NCI-H82 (cell line): ENCODE measurements at regions not wholly inside any gene's neighbourhood (a gene's known extent, or its start where the extent isn't known, plus 50 kb on each side); places are given as distances from the start of the nearest gene placed in this dataset.
"Not testable (repeated sequence)": the region's sequence is repeated elsewhere in the genome, so short reads cannot be mapped to it uniquely, and the experiment has no call there.

ENCODE experiments used
- DNase-seq: peaks from one replicate; lab custom pipeline; 2025; lab: John Stamatoyannopoulos, UW

GRCh38 chr17:31798205-31798724, 60.8 kb downstream of the COPRS start:
- no peak for DNase-seq

- DNase-seq, result not testable (repeated sequence)
These were observed 63.1 kb downstream of the COPRS start for GRCh38 chr17:31795941-31796340.

DNA sequence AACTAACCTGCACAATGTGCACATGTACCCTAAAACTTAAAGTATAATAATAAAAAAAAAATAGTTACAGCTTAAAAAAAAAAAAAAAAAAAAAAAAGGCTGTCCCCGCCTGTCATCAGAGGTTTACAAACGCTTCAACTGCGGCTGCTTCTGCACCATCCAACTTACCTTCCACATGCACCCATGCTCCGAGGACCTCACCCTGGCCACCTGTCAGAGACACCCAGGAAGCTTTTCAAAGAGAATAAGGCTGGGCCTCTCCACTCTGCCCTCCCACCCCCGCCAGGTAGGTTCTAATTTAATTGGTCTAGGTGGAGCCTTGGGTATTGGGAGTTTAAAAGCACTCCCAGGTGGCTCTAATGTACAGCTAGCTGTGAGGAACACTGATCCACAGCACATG, 64.9 kb downstream of the COPRS start:
- DNase-seq, result no peak

GRCh38 chr17:31793634-31794033, 65.4 kb downstream of the COPRS start:
- DNase-seq, result not testable (repeated sequence)

DNA sequence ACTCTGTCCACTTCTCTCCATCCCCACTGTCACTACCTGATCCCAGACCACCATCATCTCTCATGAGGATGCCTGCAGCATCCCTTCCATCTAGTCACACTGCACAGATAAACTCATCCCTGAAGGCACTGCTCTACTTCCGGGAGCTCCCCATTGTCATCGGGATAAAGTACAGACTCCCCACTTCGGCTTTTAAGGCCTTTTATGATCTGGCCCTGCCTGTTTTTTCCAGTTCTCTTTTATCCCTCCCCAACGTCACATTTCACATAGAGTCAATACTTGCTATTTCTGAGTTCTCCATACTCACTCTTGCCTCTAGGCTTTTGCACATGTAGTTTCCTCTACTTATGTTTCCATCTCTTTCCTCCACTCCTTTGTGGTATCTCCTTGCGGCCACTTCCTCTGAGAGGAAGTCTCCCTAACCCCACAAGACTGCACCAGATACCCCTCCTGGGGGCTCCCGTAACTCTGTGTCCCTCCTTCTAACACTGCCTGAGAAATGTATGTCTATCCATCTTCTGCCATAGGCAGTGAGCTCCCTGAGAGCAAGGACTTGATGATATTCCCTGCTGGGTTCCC, 66.9 kb downstream of the COPRS start:
- DNase-seq, result no peak

- DNase-seq, result no peak
These were observed 69.1 kb downstream of the COPRS start for GRCh38 chr17:31789707-31790505.

DNA sequence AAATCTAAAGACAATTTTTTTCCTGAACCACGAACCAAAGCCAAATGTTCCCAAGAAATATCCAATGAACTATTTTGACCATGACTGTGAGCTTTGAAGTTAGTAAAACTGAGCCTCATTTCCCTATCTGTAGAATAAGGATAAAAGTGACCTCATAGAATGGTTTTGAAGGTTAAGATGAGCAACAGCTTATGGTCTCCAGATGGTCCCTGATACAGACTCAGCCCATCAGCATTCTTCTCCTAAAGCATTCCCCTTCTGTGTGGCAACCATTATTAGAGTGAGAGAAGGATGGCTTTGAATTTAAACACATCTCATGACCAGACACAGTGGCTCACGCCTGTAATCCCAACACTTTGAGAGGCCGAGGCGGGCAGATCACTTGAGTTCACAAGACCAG, 70.1 kb downstream of the COPRS start:
- DNase-seq, result no peak

DNA sequence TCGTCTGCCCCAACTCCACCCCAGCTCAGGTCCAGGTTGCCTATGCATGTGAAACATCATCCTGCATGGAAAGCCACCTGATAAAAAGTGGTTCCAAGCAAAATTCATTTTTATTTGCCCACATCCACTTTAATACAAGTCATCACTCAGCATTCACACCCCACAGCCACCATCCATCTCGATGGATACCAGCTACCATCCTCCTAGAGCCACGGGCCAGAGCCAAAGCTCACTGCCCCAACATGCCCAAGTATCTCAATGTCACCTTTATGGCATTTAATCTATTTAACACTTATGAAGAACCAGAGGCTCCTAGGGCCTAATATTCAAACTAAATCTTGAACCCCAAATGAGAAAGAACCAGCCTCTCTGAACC, 70.5 kb downstream of the COPRS start:
- no peak for DNase-seq

- DNase-seq, result no peak
These were observed 71.0 kb downstream of the COPRS start for GRCh38 chr17:31787857-31788570.

DNA sequence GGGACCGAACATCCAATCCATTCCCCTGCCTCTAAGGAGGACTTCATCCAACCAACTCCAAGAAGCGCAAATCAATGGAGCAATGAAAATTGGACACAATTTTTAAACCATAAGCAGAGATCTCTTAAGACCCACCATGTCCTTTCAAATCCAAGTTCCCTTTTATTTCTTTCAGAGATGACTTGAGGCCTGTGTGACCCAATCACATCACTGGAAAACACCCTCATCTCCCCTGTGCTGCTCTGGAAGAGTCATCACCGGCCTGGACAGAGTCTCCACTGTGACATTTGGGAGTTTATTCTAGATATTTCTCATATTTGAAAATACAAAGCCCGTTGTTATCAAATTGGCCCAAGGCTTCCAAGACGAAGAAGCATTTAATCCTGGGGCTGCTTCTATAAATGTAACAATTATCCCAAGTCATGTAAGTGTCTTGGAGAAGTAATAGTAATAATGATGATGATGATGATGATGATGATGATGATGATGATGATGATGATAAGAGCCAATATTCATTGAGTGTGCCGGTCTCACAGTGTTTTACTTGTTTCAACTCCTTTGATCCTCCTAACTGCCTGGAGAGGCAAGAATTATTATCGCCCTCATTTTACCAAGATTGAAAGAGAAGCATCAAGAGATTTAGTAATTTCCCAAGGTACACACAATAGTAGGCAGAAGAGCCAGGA, 72.1 kb downstream of the COPRS start:
- DNase-seq, result no peak

DNA sequence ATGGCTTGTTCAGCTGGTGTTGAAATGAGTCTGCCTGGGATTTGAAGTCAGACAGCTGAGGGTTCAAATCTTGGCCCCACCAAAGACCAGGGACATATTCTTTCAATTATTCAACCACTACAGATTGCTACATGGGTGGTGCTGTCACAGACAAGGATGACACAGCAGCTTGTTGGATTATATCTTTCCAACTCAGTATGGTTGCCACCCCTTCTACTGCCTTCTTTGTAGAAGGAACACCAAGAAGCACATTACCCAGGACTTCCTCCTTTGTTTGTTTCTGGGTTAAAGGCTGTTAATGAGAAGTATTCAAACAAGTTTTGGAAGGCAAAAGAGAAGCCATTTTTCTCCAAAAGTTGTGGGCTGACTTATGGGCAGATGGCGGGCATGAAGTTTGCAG, 78.6 kb downstream of the COPRS start:
- no peak for DNase-seq

GRCh38 chr17:31778523-31778922, 80.5 kb downstream of the COPRS start:
- no peak for DNase-seq

DNA sequence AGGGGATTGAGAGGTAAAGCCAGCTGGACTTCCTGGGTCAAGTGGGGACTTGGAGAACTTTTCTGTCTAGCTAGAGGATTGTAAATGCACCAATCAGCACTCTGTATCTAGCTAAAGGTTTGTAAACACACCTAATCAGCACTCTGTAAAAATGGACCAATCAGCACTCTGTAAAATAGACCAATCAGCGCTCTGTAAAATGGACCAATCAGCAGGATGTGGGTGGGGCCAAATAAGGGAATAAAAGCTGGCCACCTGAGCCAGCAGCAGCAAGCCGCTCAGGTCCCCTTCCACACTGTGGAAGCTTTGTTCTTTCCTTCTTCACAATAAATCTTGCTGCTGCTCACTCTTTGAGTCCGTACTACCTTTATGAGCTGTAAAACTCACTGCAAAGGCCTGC, 87.7 kb downstream of the COPRS start:
- DNase-seq, result not testable (repeated sequence)

DNA sequence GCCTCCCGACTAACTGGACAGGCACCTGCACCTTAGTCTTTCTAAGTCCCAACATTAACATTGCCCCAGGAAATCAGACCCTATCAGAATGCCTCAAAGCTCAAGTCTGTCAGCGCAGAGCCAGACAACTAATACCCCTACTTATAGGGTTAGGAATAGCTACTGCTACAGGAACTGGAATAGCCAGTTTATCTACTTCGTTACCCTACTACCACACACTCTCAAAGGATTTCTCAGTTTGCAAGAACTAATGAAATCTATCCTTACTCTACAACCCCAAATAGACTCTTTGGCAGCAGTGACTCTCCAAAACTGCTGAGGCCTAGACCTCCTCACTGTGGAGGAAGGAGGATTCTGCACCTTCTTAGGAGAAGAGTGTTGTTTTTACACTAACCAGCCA, 88.5 kb downstream of the COPRS start:
- DNase-seq, result not testable (repeated sequence)

GRCh38 chr17:31761836-31762510, 97.1 kb downstream of the COPRS start:
- not testable (repeated sequence) for DNase-seq

DNA sequence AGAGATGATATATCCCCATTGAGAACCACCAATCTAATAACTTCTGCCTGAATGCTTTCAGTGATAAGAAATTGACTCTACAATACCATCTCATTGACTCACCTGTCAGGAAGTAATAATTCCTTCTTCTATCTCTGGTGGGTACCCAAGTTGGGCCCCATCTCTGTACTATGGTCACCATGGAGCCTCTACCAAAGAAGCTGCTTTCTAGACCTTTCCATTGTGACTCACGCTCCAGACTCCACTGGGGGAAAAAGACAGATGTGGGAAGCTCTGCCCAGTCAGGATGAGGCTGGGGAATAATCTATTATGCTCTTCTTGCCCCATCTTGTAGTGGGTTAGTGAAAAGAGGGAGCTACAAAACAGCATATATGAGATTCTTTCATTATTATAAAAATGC, 100.4 kb downstream of the COPRS start:
- no peak for DNase-seq

- DNase-seq, result no peak
These were observed 101.9 kb downstream of the COPRS start for GRCh38 chr17:31757097-31757496.

DNA sequence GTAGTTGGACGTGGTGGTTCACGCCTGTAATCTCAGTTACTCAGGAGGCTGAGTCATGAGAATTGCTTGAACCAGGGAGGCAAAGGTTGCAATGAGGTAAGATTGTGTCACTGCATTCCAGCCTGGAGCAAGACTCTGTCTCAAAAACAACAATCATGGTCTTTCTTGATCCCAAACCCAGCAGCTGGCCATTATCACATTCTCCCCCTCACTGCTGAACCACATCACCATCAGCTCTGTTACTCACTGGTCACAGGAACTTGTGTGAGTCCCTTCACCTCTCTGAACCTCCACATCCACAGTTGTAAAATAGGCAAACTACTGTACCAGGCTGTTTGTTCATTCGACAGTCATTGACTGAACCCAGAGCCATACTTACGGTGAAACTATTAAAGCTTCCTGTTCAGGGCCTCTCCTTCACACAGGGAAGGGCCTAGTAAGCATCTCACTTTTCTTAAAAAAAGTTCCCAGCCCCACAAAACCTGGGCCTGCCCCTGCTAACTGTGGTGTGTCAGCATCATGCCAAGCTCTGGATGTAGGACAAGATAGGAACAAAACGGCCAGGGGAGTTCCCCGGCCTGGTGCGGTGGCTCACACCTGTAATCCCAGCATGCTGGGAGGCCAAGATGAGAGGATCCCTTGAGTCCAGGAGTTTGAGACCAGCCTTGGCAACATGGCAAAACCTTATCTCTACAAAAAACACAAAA, 104.7 kb downstream of the COPRS start:
- no peak for DNase-seq

- DNase-seq, result no peak
These were observed 106.0 kb downstream of the COPRS start for GRCh38 chr17:31753011-31753410.

DNA sequence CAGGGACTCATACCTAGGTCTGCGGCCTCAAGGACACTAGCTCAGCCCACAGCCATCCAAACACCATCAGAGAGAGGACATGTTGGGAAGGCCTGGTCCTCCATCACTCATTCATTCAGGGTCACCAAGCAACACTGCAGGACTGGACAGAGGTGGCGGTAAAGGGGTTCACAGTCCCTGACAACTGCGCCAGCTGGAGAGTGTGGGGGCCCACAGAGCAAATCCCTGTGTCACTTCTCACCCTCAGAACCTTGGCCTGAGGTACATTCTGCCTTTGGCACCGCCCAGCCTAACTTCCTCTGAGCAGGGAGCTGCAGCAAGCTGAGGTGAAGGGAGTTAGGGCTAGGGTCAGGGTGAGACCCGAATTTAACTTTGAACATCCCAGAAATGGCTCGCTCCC, 106.5 kb downstream of the COPRS start:
- DNase-seq, result no peak

DNA sequence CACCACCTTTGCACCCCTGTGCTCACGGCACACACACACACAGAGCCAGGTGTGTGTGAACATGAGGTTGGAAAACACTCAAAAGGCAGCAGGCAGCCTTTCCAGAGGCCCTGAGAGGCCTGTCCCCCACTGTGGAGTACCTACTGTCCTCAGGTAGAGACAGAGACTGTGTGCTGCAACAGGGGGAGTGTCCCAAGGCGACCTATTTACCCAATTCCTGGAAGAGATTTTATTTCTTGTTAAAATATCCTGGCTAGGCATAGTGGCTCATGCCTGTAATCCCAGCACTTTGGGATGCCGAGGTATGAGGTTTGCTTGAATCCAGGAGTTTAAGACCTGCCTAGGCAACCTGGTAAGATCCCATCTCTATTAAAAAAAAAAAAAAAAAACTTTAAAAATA, 108.5 kb downstream of the COPRS start:
- DNase-seq, result no peak
